ENCODE measurements at regions not wholly inside any gene's neighbourhood (a gene's known extent, or its start where the extent isn't known, plus 50 kb on each side); places are given as distances from the start of the nearest gene placed in this dataset.

- TF ChIP-seq CTCF (conservative IDR thresholded peaks at IDR 0.05; ENCODE audit: low read depth, low read length) (no peak), EZH2 (IDR thresholded peaks at IDR 0.05; ENCODE audit: borderline replicate concordance, low read depth, low read length, poor library complexity, severe bottlenecking) (no peak)
Measured at GRCh38 chr4:60952921-60953320, 247.2 kb upstream of the ADGRL3 start.
